ENCODE measurements at regions not wholly inside any gene's neighbourhood (a gene's known extent, or its start where the extent isn't known, plus 50 kb on each side); places are given as distances from the start of the nearest gene placed in this dataset.
"Not testable (repeated sequence)": the region's sequence is repeated elsewhere in the genome, so short reads cannot be mapped to it uniquely, and the experiment has no call there.

DNA sequence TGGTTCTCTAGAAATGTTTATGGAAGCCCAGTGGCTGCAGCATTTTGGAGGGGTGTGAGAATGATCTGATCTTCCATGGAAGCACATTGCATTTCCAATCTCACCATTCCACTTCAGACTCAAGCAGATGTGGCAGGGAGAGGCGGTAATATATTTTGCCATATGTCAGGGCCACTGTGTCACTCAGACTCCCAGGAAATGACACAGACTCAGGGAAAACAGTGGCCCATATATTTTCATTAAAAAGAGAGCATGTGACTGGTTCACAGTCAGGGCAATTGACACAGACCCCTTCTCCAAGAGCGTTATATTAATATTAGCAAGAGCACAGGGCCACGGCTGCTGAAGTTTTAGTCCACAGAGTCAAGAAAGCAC lies 149.3 kb upstream of the NRP1 start:
- no peak for DNase-seq (ENCODE audit: low read depth in 1 of 2, low spot score in 1 of 2)

DNA sequence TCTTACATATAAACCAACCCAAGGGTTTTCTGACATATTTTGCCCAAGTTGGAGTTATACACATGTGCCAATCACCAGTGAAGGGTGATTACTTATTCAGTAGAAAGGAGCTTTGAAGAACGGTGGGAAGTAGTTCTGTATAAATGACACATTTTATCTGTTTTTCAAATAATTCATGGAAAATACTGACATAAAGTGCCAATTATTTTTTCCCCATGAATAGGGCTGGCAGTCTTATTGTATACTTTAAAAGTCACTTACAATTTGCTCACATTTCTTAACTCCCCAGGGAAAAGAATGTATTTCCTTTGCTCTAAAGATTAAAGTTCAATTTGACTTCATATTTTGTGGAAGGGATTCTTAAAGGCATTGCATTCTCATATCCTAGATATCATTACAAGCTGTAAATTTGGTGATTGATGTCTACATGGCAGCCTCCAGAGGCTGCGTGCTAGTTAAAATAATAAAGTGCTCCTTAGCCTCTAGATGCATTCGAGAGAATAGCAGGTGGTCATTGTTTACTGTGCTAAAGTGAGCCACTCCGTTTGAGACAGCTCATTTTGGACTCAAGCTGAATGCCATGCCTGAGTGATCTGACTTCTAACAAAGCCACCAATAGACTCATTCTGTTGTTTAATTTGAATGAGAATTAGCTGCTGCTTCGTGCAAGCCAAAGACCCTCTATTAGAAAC lies 148.8 kb upstream of the NRP1 start:
- no peak for DNase-seq (ENCODE audit: low read depth in 1 of 2, low spot score in 1 of 2)

DNA sequence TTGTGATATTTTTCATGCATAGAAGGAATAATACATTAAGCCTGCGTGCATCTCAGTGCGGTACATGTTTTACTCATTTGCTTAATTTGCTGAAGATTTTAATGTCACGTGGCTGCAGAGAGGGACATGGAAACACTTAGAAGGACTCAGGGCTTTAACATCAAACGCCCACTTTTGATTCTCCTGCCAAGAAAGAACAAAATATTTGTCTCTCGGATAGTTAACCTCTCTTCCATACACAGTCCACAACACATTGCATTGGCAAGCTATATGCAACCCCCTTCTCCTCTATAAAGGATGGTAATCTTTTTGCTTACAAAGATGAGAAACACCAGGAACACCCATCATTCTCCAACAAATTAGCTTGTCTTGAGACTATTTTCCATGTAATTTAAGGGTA lies 148.0 kb upstream of the NRP1 start:
- no peak for DNase-seq (ENCODE audit: low read depth in 1 of 2, low spot score in 1 of 2)

DNA sequence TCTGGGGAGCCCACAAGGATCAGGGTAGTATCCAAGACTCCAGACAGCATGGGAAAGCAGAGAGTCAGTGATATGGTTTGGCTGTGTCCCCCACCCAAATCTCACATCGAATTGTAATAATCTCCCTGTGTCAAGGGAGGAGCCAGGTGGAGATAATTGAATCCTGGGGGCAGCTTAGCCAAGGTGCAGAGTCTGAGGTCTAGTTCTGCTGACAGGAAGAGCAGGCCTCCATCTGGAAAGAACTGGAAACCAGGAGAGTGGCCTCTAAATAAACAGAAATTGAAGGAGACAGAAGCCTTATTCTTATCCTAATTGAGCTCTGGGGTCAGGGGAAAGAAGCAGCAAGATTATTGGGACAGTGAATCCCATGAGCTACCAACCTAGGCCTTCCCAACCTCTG lies 146.7 kb upstream of the NRP1 start:
- no peak for DNase-seq (ENCODE audit: low read depth in 1 of 2, low spot score in 1 of 2)

DNA sequence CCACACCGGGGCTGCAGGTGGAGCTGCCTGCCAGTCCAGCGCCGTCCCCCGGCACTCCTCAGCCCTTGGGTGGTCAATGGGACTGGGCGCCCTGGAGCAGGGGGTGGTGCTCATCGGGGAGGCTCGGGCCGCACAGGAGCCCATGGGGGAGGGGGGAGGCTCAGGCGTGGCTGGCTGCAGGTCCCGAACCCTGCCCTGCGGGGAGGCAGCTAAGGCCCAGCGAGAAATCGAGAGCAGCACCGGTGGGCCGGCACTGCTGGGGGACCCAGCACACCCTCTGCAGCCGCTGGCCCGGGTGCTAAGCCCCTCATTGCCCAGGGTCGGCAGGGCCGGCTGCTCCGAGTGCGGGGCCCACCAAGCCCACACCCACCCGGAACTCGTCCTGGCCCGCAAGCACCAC lies 145.9 kb upstream of the NRP1 start:
- DNase-seq (ENCODE audit: low read depth in 1 of 2, low spot score in 1 of 2), result not testable (repeated sequence)

DNA sequence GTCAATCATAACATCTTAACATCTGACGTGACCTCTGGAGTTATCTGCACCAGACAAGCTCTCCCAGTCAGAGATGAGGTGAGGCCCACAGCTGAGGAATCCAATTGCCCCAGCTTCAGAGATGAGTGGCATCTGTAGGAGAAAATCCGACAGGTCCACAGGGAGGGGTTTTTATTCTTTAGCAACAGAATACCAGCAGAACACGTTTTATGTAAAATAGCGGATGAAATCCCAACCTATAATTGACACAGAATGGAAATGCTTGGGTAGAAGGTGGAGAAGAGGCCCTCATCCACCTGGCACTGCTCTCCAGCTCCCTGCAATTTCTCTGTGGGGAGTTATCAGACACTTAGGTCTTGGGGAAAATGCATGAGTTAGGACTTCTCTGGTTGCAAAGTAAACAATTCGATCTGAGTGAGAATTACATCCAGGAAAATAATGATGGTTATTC lies 144.2 kb upstream of the NRP1 start:
- no peak for DNase-seq (ENCODE audit: low read depth in 1 of 2, low spot score in 1 of 2)

DNA sequence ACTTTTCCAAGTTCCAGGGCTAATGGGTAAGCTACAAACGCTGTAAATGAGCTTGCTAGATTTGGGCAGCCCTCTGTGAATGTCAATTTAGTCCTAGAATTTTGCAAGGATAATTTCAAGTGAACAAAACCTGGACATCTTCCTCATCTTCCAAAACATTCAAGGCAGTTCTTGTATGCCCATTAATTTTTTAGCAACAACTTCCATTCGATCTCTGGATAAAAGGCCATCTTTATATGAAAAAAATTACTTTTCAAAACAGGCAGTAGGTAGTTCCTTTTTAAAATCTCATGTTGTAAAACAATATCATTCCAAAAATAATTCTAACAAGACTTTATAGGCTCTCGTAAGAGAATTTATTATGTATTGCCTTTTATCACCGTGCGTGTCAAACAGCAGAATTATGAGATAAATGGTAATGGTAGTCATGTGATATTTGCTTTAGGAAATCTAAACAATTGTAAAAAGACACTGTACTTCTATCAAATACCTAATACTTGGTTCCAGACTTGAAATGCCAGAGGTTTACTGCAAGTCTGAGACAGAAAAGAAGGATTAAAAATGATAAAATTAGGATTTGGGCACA lies 143.7 kb upstream of the NRP1 start:
- no peak for DNase-seq (ENCODE audit: low read depth in 1 of 2, low spot score in 1 of 2)

DNA sequence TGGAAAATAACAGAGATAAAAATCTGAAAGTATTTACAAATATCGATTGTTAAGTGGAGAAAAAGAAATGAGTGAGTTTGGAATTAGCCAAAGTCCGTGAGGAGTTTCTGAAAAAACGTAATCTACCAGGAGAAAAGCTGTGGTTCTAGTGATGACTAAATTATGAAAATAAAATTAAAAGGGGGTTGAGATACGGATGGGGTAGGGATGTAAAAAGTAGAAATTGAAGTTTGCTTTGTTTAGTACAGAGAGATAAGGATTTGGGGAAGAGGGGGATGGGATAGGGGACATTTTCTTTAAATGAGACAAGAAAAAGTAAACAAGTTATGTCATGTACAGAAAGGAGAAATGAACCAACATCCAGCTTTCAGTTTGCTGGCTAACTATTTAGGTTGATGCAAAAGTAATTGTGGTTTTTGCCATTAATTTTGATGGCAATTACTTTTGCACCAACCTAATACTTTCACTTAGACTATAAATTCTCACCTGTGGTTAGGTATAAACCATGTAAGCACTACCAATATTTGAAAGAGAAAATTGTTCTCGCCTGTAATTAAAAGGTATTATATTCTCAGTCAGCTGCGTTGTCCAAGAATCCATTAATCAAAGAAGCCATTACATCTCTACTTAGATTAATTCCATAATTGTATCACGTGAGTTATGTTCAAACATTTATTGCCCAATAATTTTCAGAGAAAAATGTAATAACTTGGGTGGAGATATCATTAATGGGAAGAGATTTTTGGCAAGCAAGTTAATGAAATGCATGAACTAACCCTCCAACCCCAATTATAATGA lies 143.0 kb upstream of the NRP1 start:
- DNase-seq (ENCODE audit: low read depth in 1 of 2, low spot score in 1 of 2), result no peak

DNA sequence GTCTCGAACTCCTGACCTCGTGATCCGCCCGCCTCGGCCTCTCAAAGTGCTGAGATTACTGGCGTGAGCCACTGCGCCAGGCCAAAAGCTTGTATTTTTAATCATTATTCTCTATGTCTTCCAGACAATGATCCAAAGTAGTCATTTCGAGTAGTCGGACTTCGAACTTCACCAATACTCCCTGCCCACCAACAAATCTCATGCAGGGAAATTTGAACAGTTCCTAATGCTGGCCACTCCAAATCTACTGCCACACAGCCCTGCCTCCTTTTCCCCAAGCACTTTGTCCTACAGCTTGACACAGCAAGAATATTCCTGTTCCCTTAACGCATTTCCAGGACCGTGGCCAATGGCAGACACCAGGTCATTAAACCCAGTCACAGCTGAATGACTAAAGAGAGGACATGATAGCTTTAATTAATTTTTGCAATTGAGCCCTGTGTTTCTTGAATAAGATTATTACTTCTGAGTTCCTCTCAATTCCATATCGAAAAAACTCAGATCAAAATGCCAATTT lies 142.3 kb upstream of the NRP1 start:
- no peak for DNase-seq (ENCODE audit: low read depth in 1 of 2, low spot score in 1 of 2)

DNA sequence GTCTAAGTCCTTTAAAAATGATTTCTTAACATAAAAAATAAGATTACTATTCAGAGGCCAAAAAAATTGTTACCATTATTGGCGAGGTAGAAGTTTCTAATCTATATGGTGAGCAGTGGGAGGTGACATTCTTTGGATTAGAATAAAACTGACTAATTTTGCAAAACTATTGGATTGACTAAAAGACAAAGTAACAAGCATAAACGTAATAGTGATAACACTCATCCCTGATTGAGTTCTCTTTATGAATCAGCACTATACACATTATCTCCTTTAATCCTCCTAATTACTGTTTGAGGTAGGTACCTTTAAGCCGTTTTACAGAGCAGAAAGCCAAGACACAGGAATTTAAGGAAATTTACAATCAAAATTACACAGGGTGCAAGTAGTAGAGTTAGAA lies 139.2 kb upstream of the NRP1 start:
- no peak for DNase-seq (ENCODE audit: low read depth in 1 of 2, low spot score in 1 of 2)

DNA sequence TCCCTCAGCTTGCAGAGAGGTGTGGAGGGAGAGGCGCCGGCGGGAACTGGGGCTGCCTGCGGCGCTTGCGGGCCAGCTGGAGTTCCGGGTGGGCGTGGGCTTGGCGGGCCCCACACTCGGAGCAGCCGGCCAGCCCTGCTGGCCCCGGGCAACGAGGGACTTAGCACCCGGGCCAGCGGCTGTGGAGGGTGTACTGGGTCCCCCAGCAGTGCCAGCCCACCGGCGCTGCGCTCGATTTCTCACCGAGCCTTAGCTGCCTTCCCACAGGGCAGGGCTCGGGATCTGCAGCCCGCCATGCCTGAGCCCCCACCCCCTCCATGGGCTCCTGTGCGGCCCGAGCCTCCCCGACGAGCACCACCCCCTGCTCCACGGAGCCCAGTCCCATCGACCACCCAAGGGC lies 133.5 kb upstream of the NRP1 start:
- DNase-seq (ENCODE audit: low read depth in 1 of 2, low spot score in 1 of 2), result not testable (repeated sequence)

DNA sequence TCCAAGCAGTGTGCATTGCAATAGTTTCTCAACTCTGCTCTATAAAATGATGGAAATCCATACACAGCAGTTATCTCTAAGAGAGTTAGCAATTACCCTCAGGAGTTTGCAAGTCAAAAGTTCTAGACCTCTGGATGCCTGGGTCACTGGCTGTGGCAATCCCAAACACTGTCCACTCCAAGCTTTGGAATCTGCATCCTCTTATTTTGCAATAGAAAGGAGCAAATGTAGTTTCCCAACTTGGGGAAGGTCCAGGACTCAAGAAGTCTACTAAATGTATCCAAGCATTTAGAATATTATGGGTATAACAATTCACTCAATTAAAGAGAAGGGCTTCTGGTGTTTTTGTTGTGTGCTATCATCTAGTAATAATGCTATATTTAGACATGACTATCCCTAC lies 131.3 kb upstream of the NRP1 start:
- no peak for DNase-seq (ENCODE audit: low read depth in 1 of 2, low spot score in 1 of 2)

DNA sequence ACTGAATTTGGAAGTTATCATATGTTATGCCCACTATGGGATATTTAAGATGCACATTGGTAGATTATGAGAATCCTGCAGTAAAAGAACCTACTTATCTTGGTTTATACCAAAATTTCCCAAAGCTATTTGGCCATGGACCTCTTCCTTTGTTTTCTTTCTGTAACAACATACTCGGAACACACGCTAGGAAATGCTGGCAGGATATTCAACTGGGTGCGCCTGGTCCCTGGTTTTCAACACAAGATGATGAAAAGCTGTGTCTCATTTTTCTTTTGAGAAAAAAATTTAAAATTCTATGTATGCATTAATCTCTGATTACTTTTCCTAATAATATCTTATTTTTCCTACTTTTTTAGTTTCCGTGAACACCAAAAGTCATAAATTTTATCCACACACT lies 128.5 kb upstream of the NRP1 start:
- no peak for DNase-seq (ENCODE audit: low read depth in 1 of 2, low spot score in 1 of 2)

DNA sequence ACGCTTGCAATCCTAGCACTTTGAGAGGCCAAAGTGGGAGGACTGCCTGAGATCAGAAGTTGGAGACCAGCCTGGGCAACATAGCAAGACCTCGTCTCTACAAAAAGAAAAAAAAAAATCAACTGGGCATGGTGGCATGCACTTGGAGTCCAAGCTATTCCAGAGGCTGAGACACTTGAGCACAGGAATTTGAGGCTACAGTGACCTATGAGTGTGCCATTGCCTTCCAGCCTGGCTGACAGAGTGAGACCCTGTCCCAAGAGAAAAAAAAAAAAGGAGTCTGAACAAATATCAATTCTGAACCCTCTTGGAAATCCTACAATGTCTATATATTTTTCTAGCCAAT lies 126.8 kb upstream of the NRP1 start:
- no peak for DNase-seq (ENCODE audit: low read depth in 1 of 2, low spot score in 1 of 2)

DNA sequence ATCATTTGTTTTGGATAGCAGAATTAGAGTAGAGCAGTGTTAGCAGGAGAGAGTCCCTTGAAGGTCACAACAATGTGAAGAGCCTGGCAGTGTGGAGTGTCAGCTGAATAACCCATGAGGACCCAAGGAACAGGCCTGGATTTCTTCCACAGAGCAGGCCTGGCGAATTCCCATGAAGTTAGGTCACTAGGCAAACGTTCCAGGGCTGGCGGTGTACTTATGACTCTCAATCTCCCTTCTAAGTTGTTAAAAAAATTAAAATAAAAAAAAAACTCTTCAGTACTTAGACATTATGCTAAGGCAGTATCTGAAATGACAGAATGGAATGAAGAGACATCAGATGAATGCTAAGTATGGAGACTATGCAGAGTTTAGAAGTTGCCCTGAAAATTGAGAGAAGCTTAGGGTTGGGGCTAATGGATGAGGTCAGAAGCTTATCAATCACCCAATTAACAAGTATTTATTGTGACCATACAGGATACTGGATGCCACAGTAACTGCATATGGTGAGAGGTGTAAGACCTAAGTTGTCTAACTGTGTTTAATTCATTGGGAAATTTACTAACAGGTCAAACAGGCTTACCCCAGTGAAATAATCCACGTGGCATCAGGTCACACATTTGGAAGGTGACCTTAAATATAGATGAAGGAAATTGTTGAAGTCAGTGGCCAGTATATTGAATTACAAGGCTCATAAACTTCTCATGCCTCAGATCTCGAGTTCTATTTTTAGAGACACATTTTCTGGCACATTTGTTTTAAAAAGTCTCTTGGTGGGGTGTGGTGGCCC lies 126.2 kb upstream of the NRP1 start:
- no peak for DNase-seq (ENCODE audit: low read depth in 1 of 2, low spot score in 1 of 2)

DNA sequence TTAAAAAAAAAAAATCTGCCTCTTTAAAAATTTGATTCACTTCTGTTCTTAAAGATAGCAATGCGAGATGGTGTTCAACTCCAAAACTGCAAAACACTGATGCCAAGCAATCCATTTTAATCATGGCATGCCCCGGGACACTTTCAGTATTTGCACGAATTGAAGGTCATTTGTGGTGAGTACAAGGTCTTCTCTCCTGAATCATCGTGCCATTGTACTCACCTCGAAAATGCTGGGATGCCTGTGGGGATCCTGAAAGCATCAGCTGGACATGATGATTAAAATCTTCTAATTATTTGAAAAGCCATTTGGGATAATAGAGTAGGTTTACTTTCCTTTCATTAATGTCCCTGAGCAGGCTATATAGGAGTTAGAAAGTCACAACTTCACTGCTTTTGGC lies 125.1 kb upstream of the NRP1 start:
- no peak for DNase-seq (ENCODE audit: low read depth in 1 of 2, low spot score in 1 of 2)

DNA sequence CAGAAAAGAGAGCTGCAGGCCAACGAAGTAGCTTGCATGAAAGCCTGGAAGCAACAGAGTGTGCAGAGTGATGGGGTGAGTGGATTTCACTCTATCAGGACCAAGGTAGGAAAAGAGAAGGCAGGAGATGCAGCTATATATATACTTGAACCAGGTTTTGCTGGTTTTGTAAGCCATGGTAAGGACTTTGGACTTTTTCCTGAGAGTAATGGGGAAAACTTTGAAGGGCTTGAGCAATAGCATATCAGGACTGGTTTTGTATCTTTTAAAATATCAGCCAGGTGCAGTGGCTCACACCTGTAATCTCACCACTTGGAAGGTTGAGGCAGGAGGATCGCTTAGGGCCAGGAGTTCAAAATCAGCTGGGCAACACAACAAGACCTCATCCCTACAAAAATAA lies 120.6 kb upstream of the NRP1 start:
- no peak for DNase-seq (ENCODE audit: low read depth in 1 of 2, low spot score in 1 of 2)

DNA sequence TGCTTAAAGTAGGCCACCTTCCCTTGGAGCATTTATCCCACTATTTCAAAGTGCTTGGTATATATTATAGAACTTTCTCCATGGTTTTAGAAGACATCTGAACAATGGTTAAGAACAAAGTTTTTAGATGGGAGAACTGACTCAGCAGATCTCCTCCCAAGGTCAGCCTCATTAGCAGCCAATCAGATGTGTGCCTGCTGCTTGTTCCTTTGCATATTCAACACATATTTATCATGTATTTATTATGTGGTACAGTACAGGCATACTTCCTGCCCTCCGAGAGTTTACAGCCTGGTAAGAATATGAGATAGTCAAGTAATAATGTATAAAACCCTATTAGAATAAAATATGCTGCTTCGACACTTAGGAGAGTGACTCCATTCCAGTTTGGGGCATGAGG lies 120.1 kb upstream of the NRP1 start:
- no peak for DNase-seq (ENCODE audit: low read depth in 1 of 2, low spot score in 1 of 2)

DNA sequence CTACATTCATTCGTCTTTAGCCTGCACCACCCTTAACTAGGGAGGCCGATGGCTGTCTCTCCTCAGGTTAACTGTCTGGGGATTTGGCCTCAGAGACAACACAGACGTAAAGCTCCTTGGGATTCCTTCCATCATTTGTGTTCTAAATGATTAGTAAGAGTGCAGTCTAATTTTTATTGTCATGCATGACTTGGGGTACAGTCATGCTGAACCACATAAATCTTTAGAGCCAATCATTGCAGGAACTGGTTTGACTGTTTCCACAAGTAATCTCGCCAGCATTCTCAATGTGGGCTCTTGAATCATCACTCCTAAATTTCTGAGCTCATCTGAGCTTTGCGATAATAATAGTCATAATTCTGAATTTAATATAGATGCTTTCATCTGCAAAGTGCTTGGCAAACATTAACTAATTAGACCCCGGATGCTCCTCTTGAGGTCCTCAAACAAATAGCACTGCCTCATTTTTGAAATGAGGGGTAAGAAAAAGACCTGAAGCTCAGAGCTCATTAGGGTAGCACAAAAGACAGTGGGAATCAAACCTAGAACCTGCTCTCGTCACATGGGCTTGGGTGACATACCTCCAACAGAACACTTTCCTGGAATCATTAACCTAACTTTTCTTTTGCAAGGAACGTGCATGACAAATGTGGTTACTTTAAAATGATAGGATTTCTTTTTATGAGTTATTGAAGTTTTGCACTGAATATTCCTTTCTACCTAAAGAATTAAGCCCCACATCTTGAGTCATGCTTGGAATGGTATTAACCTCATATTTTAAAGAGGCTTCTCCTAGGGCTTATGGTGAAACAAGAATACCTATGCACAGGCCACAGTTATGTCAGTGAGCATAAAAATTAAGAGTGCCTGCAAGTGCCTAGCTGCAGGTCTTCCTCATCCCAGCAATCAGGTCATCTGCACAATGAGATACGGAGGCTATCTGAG lies 118.9 kb upstream of the NRP1 start:
- no peak for DNase-seq (ENCODE audit: low read depth in 1 of 2, low spot score in 1 of 2)

DNA sequence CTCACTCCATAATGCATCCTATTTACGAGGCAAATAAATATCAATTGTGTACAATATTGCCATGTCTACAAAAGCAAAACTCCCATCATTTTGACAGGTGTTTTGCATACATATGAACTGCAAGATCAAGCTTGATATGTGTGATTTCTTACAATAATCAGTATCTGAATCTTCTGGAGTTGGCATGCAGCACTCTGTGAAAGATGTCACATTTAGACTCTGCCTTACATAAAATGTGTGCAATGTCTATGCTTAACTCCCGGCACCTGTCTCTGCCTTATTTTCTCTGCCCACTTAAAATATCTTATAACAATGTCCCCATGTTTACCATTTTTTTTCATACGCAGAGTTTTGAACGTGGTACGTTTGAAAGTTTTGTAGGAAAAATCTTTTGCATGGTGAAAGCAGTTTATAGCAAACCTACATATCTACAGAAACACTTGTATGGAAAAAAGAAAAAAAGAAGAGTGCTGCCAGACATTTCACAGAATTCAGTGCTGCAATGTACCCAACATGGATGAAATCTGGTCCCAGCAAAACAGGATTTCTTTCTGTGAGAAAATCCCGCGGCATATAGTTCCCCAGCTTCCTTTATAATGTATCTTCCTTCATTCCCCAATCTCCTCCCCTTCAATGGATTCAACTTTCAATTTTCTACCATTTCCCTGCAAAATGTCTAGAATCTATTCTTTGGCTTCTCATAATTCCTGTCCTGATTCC lies 114.1 kb upstream of the NRP1 start:
- no peak for DNase-seq (ENCODE audit: low read depth in 1 of 2, low spot score in 1 of 2)

Measured in activated T-helper 1 cell treated with anti-CD3 and anti-CD28 coated beads, Interleukin-2, amount 50 U/mL, for 16 hours (primary cell).